HG02938 (cell line): ENCODE measurements at regions not wholly inside any gene's neighbourhood (a gene's known extent, or its start where the extent isn't known, plus 50 kb on each side); places are given as distances from the start of the nearest gene placed in this dataset.

ENCODE experiments used
- ATAC-seq: cut with Tn5 transposase; IDR thresholded peaks from one replicate; pipeline ENCODE4 v1.9.1; 2021; ENCODE audit warnings: mild to moderate bottlenecking, moderate library complexity; ENCODE audit not compliant: unreplicated experiment

DNA sequence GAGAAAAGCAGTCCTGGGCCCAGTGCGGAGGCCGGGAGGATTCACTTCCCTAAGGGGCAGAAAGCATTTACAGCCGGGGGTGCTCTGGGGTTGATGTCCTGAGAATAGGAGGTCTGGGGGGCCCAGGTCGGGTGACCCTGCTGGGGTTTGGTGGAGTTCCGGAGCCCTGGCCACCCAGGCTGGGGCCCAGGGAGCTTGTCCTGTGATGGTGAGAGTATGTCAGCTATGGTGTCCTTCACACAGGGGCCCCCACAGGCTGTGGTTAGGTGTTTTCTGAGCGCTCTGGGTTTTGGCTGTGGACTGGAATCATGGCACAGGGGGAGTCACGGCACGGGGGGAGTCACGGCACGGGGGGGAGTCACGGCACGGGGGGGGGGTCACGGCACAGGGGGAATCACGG lies 54.5 kb upstream of the TMEM18 start:
- ATAC-seq, result no peak

DNA sequence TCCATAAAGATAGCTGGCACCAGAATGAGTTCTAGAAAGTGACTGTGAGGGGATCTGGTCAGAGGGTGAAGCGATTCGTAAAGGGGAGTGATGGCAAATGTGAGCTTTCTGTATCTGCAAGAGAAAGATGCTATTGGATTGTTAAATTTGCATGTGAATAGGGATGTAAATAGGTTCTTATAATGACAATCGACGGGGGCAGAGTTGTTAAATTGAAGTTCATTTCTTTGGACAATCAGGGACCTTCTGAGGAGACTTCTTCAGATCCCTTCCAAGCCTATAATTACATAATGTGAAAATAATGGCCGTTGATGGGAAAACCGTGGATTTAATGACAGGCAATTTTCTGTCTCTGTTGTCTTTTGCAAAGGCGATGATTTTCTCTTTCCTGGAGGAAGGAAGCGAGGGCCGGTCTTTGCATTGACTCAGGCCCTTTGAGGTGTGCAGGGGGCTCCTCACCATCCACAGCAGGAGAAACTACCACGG lies 52.2 kb upstream of the TMEM18 start:
- no peak for ATAC-seq

DNA sequence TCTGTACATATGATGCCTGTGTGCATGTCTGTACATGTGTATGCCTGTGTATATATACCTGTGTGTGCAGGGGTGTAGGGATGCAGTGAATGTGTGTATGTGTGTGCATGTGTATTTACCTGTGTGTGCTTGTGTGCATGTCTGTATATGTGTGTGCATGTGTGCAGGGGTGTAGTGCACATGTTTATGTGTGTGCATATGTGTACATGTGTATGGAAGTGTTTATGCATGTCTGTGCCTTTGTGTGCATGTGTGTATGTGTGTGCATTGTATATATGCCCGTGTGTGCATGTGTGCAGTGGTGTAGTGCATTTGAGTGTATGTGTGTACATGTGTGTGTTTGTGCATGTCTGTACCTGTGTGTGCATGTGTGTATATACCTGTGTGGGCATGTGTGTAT lies 51.0 kb upstream of the TMEM18 start:
- ATAC-seq, result no peak

DNA sequence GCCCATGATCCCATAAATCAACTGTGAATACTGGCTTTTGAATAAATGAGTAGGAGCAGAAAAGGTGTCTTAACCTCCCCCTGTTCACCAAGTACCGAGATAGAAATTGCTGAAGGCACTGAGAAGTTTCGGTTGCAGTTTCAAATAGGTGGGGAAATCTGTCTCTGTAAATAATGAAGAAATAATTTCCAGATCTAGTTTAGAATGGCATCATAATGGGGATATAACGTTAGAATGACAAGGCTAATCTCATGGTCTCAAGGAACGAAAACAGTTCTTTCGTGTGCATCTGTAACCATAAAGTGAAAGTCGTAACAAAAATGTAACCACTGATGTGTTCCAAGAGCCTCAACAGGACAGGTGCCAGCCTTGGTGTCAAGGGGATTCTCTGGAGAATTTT lies 49.9 kb upstream of the TMEM18 start:
- ATAC-seq, result peak; percentile 93
